Psoas muscle (tissue), 7 donors: ENCODE measurements at regions not wholly inside any gene's neighbourhood (a gene's known extent, or its start where the extent isn't known, plus 50 kb on each side); places are given as distances from the start of the nearest gene placed in this dataset.
A peak's percentile ranks its signal among the peaks of the same experiment; 100 is the strongest.

Experiments
- ATAC-seq, 4 donors: fragments of 200-7000 bp; cut with Tn5 transposase; one replicate each; pipeline ENCODE4 v1.9.1; 2020; ENCODE audit warnings: moderate library complexity in 3 of 4, mild to moderate bottlenecking in 2 of 4
- DNase-seq, 2 donors: peaks; one replicate each; pipeline ENCODE4 v3.0.0-alpha.2; 2020
- H3K27ac ChIP-seq: fragments of 200-600 bp; one replicate; pipeline ENCODE4 v1.8.0; 2022
- H3K27me3 ChIP-seq, 3 donors: fragments of 200-600 bp in 1 of 3; one replicate each; pipeline versions ENCODE4 v1.6.1 to v1.8.0; 2013 to 2022; ENCODE audit warnings: low read length in 2 of 3, mild to moderate bottlenecking in 2 of 3, moderate library complexity in 1 of 3; ENCODE audit not compliant: insufficient read depth in 3 of 3
- H3K36me3 ChIP-seq, 2 donors: fragments of 200-600 bp in 1 of 2; one replicate each; pipeline versions ENCODE4 v1.6.1 to v1.8.0; 2013 to 2022; ENCODE audit warnings: low read depth in 1 of 2, mild to moderate bottlenecking in 1 of 2, moderate library complexity in 1 of 2; ENCODE audit not compliant: insufficient read depth in 1 of 2
- H3K4me1 ChIP-seq: fragments of 200-600 bp; one replicate; pipeline ENCODE4 v1.8.0; 2022
- H3K4me3 ChIP-seq: fragments of 200-600 bp; one replicate; pipeline ENCODE4 v1.8.0; 2022; ENCODE audit warnings: mild to moderate bottlenecking
- H3K9me3 ChIP-seq: fragments of 200-600 bp; one replicate; pipeline ENCODE4 v1.8.0; 2022
- CTCF ChIP-seq: fragments of 200-600 bp; IDR thresholded peaks from one replicate; pipeline ENCODE4 v1.8.0; 2022; ENCODE audit warnings: antibody characterized with exemption
- WGBS, 3 donors: extraction: QIAGEN DNeasy Blood & Tissue Kit; methylation state at CpG; one replicate each; pipeline versions ENCODE4 v1.1.6 to v1.1.7; 2013; 5-methylcytosine and 5-hydroxymethylcytosine counted together
- intact Hi-C, 2 donors: fragments of 100-400 bp; cut with DNase I; formaldehyde crosslinking; loops; one replicate each; pipeline versions ENCODE4 v1.11.0 to v1.14.2; 2022
- donor health status: healthy with polysubstance abuse.
- donor health status: DM: no; HTN: no; CAD: no; lungs with moderate emphysema.
- donor health status: Bipolar disorder and iron deficiency.
- donor health status: healthy.
- donor health status: DM: yes; HTN: yes; CAD: no.
- donor health status: DM: no; HTN: no; CAD: no.
- donor health status: DM: yes; HTN: yes; CAD: no.

GRCh38 chr21:41009398-41010100 is 158.4 kb upstream of the BACE2 start:
- no peaks in the 10 kb centered on the region for H3K9me3 ChIP-seq
- H3K4me3 ChIP-seq, result no peak overlapping the region
- 61 to 65% (median 63%) methylated on average over 5 of the region's 5 CpGs for WGBS, 3 donors
- TF ChIP-seq CTCF, result no peak
- H3K36me3 ChIP-seq, result no peaks in the 10 kb centered on the region
- no peaks in the 10 kb centered on the region for H3K4me1 ChIP-seq
- ATAC-seq (no peak), DNase-seq (no peak)
- H3K27ac ChIP-seq, result no peak overlapping the region
- H3K27me3 ChIP-seq, result no peaks in the 10 kb centered on the region
- intact Hi-C loops, result no loop called here

GRCh38 chr21:41010101-41010435 is 157.9 kb upstream of the BACE2 start:
- intact Hi-C loops, result no loop called here
- H3K4me3 ChIP-seq, result no peak overlapping the region
- 23 to 32% (median 29%) methylated on average over 6 of the region's 6 CpGs for WGBS, 3 donors
- TF ChIP-seq CTCF, result no peak
- H3K4me1 ChIP-seq, result no peaks in the 10 kb centered on the region
- H3K9me3 ChIP-seq, result no peaks in the 10 kb centered on the region
- DNase-seq (no peak), ATAC-seq (no peak)
- no peaks in the 10 kb centered on the region for H3K27me3 ChIP-seq
- H3K27ac ChIP-seq, result no peak overlapping the region
- no peaks in the 10 kb centered on the region for H3K36me3 ChIP-seq

- Histone ChIP-seq H3K27me3 (no peaks in the 10 kb centered on the region), H3K36me3 (no peaks in the 10 kb centered on the region), H3K27ac (no peak overlapping the region), H3K4me1 (no peaks in the 10 kb centered on the region), H3K4me3 (no peak overlapping the region), H3K9me3 (no peaks in the 10 kb centered on the region)
- ATAC-seq (no peak), DNase-seq (peak in 1 of 2 donors; percentile 46)
- no peak for TF ChIP-seq CTCF
- 27 to 29% (median 29%) methylated on average over 16 of the region's 16 CpGs for WGBS, 3 donors
- intact Hi-C loops, result no loop called here
Measured at GRCh38 chr21:41011098-41011731, 156.7 kb upstream of the BACE2 start.

GRCh38 chr21:41011951-41012366 is 156.0 kb upstream of the BACE2 start:
- 22 to 30% (median 29%) methylated on average over 16 of the region's 16 CpGs for WGBS, 3 donors
- Histone ChIP-seq H3K36me3 (no peaks in the 10 kb centered on the region), H3K4me3 (no peak overlapping the region), H3K27ac (no peak overlapping the region), H3K4me1 (no peaks in the 10 kb centered on the region), H3K27me3 (no peaks in the 10 kb centered on the region), H3K9me3 (no peaks in the 10 kb centered on the region)
- DNase-seq (peak; percentile 38 to 57), ATAC-seq (peak in 1 of 4 donors; percentile 48)
- no peak for TF ChIP-seq CTCF
- intact Hi-C loops, result no loop called here
